ENCODE measurements at regions not wholly inside any gene's neighbourhood (a gene's known extent, or its start where the extent isn't known, plus 50 kb on each side); places are given as distances from the start of the nearest gene placed in this dataset.

DNA sequence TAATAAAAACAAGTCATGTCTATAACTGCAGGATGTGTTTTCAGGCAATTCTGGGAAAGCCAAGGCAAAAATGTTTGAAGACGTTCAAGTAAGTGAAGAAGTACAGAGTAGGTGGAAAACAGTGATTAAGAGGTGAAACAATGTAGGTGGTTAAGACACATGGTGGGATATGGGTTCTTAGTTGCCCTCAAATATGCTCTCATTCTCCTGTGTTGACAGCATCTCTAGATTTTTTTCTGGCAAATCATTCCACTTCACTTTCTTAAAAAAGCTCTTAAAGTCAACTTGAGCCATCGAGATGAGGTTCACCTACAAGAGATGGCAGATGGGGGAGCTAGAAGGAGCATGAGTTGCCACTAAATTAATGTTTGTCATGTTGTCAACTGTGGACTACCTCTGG, 1041.0 kb upstream of the CNTN5 start:
- ChIA-PET POLR2A (no interaction called here), CTCF (no interaction called here)
- Histone ChIP-seq H2AFZ (ENCODE audit: low read depth) (no peak overlapping the region), H3K79me2 (ENCODE audit: insufficient read depth) (no peaks in the 10 kb centered on the region), H3K4me1 (ENCODE audit: control insufficient read depth in 1 of 2, insufficient read depth in 2 of 2, low read depth in 1 of 2, low read length in 1 of 2) (no peaks in the 10 kb centered on the region), H3K9me3 (no peaks in the 10 kb centered on the region), H3K4me2 (no peak overlapping the region), H3K27me3 (ENCODE audit: insufficient read depth) (no peaks in the 10 kb centered on the region), H3F3A (replicated peaks; ENCODE audit: insufficient read depth) (no peaks in the 10 kb centered on the region), H3K27ac (ENCODE audit: low read depth in 2 of 2, low read length in 1 of 2) (no peak overlapping the region), H3K9me2 (no peaks in the 10 kb centered on the region; the same call in 1 of the 2 replicates), H4K20me1 (ENCODE audit: insufficient read depth) (no peaks in the 10 kb centered on the region), H3K4me3 (ENCODE audit: low read depth in 2 of 2, low read length in 1 of 2) (no peak overlapping the region), H3K9ac (no peak overlapping the region), H3K36me3 (replicated peaks in 1 of 2; ENCODE audit: control insufficient read depth in 1 of 2, insufficient read depth in 2 of 2, low read length in 1 of 2) (no peaks in the 10 kb centered on the region)
- no peak for DNase-seq
- TF ChIP-seq, protein P1, sequence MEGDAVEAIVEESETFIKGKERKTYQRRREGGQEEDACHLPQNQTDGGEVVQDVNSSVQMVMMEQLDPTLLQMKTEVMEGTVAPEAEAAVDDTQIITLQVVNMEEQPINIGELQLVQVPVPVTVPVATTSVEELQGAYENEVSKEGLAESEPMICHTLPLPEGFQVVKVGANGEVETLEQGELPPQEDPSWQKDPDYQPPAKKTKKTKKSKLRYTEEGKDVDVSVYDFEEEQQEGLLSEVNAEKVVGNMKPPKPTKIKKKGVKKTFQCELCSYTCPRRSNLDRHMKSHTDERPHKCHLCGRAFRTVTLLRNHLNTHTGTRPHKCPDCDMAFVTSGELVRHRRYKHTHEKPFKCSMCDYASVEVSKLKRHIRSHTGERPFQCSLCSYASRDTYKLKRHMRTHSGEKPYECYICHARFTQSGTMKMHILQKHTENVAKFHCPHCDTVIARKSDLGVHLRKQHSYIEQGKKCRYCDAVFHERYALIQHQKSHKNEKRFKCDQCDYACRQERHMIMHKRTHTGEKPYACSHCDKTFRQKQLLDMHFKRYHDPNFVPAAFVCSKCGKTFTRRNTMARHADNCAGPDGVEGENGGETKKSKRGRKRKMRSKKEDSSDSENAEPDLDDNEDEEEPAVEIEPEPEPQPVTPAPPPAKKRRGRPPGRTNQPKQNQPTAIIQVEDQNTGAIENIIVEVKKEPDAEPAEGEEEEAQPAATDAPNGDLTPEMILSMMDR (IDR thresholded peaks at IDR 0.05): no peak
- TF ChIP-seq EZH2phosphoT487 (IDR thresholded peaks at IDR 0.05; ENCODE audit: borderline replicate concordance, low read depth) (no peak), JUND (IDR thresholded peaks at IDR 0.05) (peak; percentile 26; the same call in 1 of the 2 replicates), NFIC (IDR thresholded peaks at IDR 0.05; ENCODE audit: borderline replicate concordance) (no peak)
- TF ChIP-seq, protein P2, sequence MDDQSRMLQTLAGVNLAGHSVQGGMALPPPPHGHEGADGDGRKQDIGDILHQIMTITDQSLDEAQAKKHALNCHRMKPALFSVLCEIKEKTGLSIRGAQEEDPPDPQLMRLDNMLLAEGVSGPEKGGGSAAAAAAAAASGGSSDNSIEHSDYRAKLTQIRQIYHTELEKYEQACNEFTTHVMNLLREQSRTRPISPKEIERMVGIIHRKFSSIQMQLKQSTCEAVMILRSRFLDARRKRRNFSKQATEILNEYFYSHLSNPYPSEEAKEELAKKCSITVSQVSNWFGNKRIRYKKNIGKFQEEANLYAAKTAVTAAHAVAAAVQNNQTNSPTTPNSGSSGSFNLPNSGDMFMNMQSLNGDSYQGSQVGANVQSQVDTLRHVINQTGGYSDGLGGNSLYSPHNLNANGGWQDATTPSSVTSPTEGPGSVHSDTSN (IDR thresholded peaks at IDR 0.05): no peak
- TF ChIP-seq, protein P3, sequence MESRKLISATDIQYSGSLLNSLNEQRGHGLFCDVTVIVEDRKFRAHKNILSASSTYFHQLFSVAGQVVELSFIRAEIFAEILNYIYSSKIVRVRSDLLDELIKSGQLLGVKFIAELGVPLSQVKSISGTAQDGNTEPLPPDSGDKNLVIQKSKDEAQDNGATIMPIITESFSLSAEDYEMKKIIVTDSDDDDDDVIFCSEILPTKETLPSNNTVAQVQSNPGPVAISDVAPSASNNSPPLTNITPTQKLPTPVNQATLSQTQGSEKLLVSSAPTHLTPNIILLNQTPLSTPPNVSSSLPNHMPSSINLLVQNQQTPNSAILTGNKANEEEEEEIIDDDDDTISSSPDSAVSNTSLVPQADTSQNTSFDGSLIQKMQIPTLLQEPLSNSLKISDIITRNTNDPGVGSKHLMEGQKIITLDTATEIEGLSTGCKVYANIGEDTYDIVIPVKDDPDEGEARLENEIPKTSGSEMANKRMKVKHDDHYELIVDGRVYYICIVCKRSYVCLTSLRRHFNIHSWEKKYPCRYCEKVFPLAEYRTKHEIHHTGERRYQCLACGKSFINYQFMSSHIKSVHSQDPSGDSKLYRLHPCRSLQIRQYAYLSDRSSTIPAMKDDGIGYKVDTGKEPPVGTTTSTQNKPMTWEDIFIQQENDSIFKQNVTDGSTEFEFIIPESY (IDR thresholded peaks at IDR 0.05; ENCODE audit: borderline replicate concordance, low read depth): no peak
- 68% methylated on average over 2 of the region's 2 CpGs for WGBS (ENCODE audit: low lambda C conversion rate)

DNA sequence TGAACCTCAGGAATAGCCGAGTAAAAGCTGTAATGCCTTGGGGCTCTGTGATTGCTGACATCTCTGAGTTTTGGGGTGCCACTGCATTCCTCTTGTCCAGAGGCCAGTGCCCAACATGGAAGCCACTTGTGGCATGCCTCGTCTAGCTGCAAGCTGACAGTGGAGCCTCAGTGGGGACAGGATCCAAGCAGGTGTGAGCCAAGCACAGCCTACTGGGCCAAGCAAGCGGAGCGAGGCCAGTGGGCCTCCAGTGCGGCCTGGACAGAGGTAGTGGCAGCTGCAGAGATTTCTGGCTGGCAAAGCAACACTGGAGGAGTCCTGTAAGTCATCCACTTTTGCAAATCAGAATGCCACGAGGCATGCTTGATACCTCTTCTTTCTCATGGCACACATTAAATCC, 1038.2 kb upstream of the CNTN5 start:
- POLR2A ChIA-PET: no interaction called here
- Histone ChIP-seq H2AFZ (ENCODE audit: low read depth) (no peak overlapping the region), H4K20me1 (ENCODE audit: insufficient read depth) (no peaks in the 10 kb centered on the region), H3K27me3 (ENCODE audit: insufficient read depth) (no peaks in the 10 kb centered on the region), H3K27ac (ENCODE audit: low read depth in 2 of 2, low read length in 1 of 2) (no peak overlapping the region), H3F3A (replicated peaks; ENCODE audit: insufficient read depth) (no peaks in the 10 kb centered on the region), H3K4me1 (ENCODE audit: control insufficient read depth in 1 of 2, insufficient read depth in 2 of 2, low read depth in 1 of 2, low read length in 1 of 2) (no peaks in the 10 kb centered on the region), H3K9ac (no peak overlapping the region), H3K4me2 (no peak overlapping the region), H3K36me3 (replicated peaks in 1 of 2; ENCODE audit: control insufficient read depth in 1 of 2, insufficient read depth in 2 of 2, low read length in 1 of 2) (no peaks in the 10 kb centered on the region), H3K9me2 (no peaks in the 10 kb centered on the region; the same call in 1 of the 2 replicates), H3K79me2 (ENCODE audit: insufficient read depth) (no peaks in the 10 kb centered on the region), H3K4me3 (ENCODE audit: low read depth in 2 of 2, low read length in 1 of 2) (no peak overlapping the region), H3K9me3 (no peaks in the 10 kb centered on the region)
- CTCF ChIA-PET: no interaction called here
- TF ChIP-seq EP300 (IDR thresholded peaks at IDR 0.05; ENCODE audit: borderline replicate concordance in 1 of 2, low read depth in 1 of 2, low read length in 1 of 2) (no peak), YY1 (IDR thresholded peaks at IDR 0.05; ENCODE audit: low read depth) (no peak), FOXM1 (IDR thresholded peaks at IDR 0.05; ENCODE audit: low read depth) (no peak), TCF12 (IDR thresholded peaks at IDR 0.05) (no peak), RFX5 (IDR thresholded peaks at IDR 0.05; ENCODE audit: low read length) (no peak), NRF1 (IDR thresholded peaks at IDR 0.05; ENCODE audit: low read depth, low read length) (no peak)
- 82% methylated on average over 5 of the region's 6 CpGs for WGBS (ENCODE audit: low lambda C conversion rate)
- no peak for DNase-seq

All from SK-N-SH (cell line).